ENCODE measurements at regions not wholly inside any gene's neighbourhood (a gene's known extent, or its start where the extent isn't known, plus 50 kb on each side); places are given as distances from the start of the nearest gene placed in this dataset.

DNA sequence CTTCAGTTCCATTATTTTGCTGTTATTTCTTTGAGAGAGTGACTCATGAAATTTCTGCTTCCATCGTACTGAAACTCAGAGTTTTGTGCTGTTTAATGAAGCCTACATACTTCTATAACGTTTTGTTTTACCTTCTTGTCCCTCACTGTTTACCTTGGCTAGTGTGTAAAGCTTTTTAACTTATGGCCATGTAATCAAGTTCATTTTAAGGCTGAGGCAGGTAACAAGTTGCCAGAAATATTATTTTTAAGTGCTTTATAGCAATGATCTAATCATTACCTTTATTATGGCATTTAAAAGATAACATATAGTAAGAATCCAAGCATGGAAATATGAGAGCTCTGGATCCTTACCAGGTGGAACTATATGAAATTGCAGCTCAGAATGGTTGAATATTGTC is 102.3 kb upstream of the FAT1 start:
- TF ChIP-seq POLR2A (IDR thresholded peaks at IDR 0.05) (no peak), POLR2AphosphoS5 (IDR thresholded peaks at IDR 0.05; ENCODE audit: insufficient read depth in 1 of 2, low read depth in 1 of 2) (no peak)
- TF ChIP-seq, protein P1, sequence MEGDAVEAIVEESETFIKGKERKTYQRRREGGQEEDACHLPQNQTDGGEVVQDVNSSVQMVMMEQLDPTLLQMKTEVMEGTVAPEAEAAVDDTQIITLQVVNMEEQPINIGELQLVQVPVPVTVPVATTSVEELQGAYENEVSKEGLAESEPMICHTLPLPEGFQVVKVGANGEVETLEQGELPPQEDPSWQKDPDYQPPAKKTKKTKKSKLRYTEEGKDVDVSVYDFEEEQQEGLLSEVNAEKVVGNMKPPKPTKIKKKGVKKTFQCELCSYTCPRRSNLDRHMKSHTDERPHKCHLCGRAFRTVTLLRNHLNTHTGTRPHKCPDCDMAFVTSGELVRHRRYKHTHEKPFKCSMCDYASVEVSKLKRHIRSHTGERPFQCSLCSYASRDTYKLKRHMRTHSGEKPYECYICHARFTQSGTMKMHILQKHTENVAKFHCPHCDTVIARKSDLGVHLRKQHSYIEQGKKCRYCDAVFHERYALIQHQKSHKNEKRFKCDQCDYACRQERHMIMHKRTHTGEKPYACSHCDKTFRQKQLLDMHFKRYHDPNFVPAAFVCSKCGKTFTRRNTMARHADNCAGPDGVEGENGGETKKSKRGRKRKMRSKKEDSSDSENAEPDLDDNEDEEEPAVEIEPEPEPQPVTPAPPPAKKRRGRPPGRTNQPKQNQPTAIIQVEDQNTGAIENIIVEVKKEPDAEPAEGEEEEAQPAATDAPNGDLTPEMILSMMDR (IDR thresholded peaks at IDR 0.05), result no peak
- H3K4me3 ChIP-seq, result no peak overlapping the region
- no peaks in the 10 kb centered on the region for H3K4me1 ChIP-seq
- no peaks in the 10 kb centered on the region for H3K9me3 ChIP-seq
- no peak for DNase-seq (ENCODE audit: extremely low spot score in 2 of 2)
- no peaks in the 10 kb centered on the region for H3K27me3 ChIP-seq
- H3K36me3 ChIP-seq, result no peaks in the 10 kb centered on the region
- H3K27ac ChIP-seq, result no peak overlapping the region
- intact Hi-C loops (cut with DNase I), result no loop called here

DNA sequence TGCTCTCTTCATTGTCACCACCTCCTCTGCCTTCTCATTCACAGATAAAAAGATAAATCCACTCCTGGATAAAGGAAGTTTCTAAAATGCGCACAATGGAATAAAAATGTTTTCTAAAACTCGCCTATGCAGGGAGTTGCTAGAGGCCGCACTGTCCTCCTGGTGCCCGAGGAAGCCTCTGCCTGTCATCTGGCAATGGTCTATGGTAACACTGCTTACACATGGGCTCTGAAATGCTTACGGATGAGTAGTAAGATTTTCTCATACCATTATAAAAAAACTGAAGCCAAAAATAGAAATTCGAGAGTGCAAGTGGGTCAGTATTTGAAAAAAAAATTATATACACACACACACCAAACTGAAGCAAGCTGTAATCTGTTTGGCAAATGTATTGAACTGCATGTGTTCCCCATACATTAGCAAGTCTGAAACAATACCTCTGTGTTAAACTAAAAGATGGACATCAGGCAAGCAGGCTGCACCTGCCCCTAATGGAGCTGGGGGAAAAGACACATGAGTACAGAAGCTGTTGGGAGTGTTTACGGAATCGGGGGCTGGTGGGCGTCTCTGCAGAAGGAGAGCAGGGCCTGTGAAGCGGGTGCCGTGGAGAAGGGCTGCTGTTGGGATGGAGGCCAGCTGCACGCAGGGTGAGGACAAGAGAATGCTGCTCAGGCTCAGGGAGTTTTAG is 103.3 kb upstream of the FAT1 start:
- no peak overlapping the region for H3K4me3 ChIP-seq
- TF ChIP-seq POLR2AphosphoS5 (IDR thresholded peaks at IDR 0.05; ENCODE audit: insufficient read depth in 1 of 2, low read depth in 1 of 2) (no peak), POLR2A (IDR thresholded peaks at IDR 0.05) (no peak)
- TF ChIP-seq, protein P1 (IDR thresholded peaks at IDR 0.05), result no peak
- H3K27ac ChIP-seq, result no peak overlapping the region
- no peaks in the 10 kb centered on the region for H3K9me3 ChIP-seq
- intact Hi-C loops (cut with DNase I), result no loop called here
- H3K27me3 ChIP-seq, result no peaks in the 10 kb centered on the region
- H3K36me3 ChIP-seq, result no peaks in the 10 kb centered on the region
- H3K4me1 ChIP-seq, result no peaks in the 10 kb centered on the region
- no peak for DNase-seq (ENCODE audit: extremely low spot score in 2 of 2)

DNA sequence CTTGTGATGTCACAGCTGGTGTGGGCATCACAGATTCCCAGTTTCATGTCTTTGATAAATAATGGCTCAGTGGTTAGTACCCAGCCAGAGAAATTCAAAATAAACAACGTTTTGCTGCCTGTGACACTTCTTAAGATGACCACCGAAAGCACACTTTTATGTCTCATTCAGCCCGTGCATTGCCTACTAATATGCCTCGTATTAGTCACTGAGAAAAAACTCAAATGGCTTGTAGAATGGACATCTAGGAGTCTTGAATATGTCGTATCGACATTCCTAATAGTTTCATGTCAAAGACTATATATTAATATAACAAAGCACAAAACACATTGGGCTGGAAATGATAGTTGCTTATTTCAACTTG is 103.9 kb upstream of the FAT1 start:
- no peaks in the 10 kb centered on the region for H3K9me3 ChIP-seq
- H3K4me1 ChIP-seq, result no peaks in the 10 kb centered on the region
- no peak overlapping the region for H3K27ac ChIP-seq
- H3K27me3 ChIP-seq, result no peaks in the 10 kb centered on the region
- DNase-seq (ENCODE audit: extremely low spot score in 2 of 2), result no peak
- H3K4me3 ChIP-seq, result no peak overlapping the region
- H3K36me3 ChIP-seq, result no peaks in the 10 kb centered on the region
- intact Hi-C loops (cut with DNase I), result no loop called here
- TF ChIP-seq, protein P1 (IDR thresholded peaks at IDR 0.05), result no peak
- TF ChIP-seq POLR2A (IDR thresholded peaks at IDR 0.05) (no peak), POLR2AphosphoS5 (IDR thresholded peaks at IDR 0.05; ENCODE audit: insufficient read depth in 1 of 2, low read depth in 1 of 2) (no peak)

DNA sequence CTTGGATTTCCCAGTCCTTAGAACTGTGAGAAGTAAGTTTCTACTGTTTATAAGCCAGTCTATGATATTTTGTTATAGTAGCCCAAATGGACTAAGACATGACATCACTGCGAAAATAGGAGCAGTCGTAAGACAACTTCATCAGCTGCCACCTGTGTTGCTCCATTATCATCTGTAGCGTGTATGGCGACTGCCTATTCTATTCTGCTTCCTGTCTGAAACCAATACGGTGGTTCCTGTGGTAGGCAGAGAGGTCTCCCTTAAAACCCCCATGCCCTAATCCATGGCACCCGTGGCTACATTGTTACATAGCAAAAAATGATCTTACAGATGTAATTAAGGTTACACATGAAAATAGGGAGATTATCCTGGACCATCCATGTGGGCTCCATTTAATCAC is 105.4 kb upstream of the FAT1 start:
- no peaks in the 10 kb centered on the region for H3K4me1 ChIP-seq
- H3K4me3 ChIP-seq, result no peak overlapping the region
- H3K27me3 ChIP-seq, result no peaks in the 10 kb centered on the region
- H3K9me3 ChIP-seq, result no peaks in the 10 kb centered on the region
- no peaks in the 10 kb centered on the region for H3K36me3 ChIP-seq
- TF ChIP-seq, protein P1 (IDR thresholded peaks at IDR 0.05), result no peak
- TF ChIP-seq POLR2AphosphoS5 (IDR thresholded peaks at IDR 0.05; ENCODE audit: insufficient read depth in 1 of 2, low read depth in 1 of 2) (no peak), POLR2A (IDR thresholded peaks at IDR 0.05) (no peak)
- DNase-seq (ENCODE audit: extremely low spot score in 2 of 2), result no peak
- H3K27ac ChIP-seq, result no peak overlapping the region
- intact Hi-C loops (cut with DNase I), result no loop called here

DNA sequence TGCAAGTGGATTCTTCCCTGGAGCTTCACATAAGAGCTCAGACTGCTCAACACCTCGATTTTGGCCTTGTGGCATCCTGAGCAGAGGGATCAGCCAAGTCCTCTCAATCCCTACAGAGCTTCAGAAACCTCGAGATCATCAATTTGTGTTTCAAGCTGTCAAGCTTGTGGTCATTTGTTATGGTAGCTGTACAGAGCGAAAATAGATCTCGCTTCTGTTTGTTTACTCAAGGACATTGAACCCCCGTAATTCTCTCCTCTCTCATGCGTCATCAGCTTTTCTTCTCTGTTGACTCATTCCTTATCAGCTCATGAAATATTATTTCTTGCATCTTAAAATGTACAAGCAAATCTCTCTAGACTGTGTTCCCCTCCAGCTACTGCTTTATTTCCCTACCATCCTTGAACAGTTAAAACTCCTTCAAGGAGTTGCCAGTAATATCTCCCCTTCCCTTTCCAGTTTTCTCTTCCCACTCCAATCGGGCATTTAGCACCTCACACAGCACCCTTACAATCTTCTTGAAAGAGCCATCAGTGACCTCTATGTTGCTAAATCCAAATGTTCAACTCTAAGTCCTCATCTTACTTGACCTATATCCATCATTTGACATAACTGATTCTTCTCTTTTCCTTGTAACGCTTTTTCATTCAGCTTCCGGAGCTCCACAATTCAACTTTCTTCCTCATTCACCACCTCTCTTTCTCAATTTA is 106.2 kb upstream of the FAT1 start:
- no peaks in the 10 kb centered on the region for H3K9me3 ChIP-seq
- TF ChIP-seq POLR2A (IDR thresholded peaks at IDR 0.05) (no peak), POLR2AphosphoS5 (IDR thresholded peaks at IDR 0.05; ENCODE audit: insufficient read depth in 1 of 2, low read depth in 1 of 2) (no peak)
- TF ChIP-seq, protein P1 (IDR thresholded peaks at IDR 0.05), result no peak
- DNase-seq (ENCODE audit: extremely low spot score in 2 of 2), result no peak
- no peaks in the 10 kb centered on the region for H3K27me3 ChIP-seq
- H3K36me3 ChIP-seq, result no peaks in the 10 kb centered on the region
- intact Hi-C loops (cut with DNase I), result no loop called here
- no peak overlapping the region for H3K27ac ChIP-seq
- H3K4me3 ChIP-seq, result no peak overlapping the region
- H3K4me1 ChIP-seq, result no peaks in the 10 kb centered on the region
